NCI-H774 (cell line): ENCODE measurements at regions not wholly inside any gene's neighbourhood (a gene's known extent, or its start where the extent isn't known, plus 50 kb on each side); places are given as distances from the start of the nearest gene placed in this dataset.

Experiments
- DNase-seq: peaks from one replicate; lab custom pipeline; 2025; lab: John Stamatoyannopoulos, UW

- DNase-seq: no peak
These were observed 128.4 kb downstream of the BBS10 start for GRCh38 chr12:76219806-76220205.

GRCh38 chr12:76216585-76217472 is 131.4 kb downstream of the BBS10 start:
- DNase-seq: no peak

- DNase-seq: no peak
These were observed 123.6 kb upstream of the NAP1L1 start for GRCh38 chr12:76208129-76208528.

- no peak for DNase-seq
These were observed 122.2 kb upstream of the NAP1L1 start for GRCh38 chr12:76206677-76207072.

GRCh38 chr12:76206039-76206676 is 121.7 kb upstream of the NAP1L1 start:
- no peak for DNase-seq

GRCh38 chr12:76202621-76203020 is 118.1 kb upstream of the NAP1L1 start:
- no peak for DNase-seq

GRCh38 chr12:76201758-76202157 is 117.3 kb upstream of the NAP1L1 start:
- no peak for DNase-seq

GRCh38 chr12:76201316-76201715 is 116.8 kb upstream of the NAP1L1 start:
- no peak for DNase-seq

- no peak for DNase-seq
These were observed 115.3 kb upstream of the NAP1L1 start for GRCh38 chr12:76199808-76200207.

GRCh38 chr12:76198839-76199238 is 114.4 kb upstream of the NAP1L1 start:
- no peak for DNase-seq

- DNase-seq: no peak
These were observed 112.8 kb upstream of the NAP1L1 start for GRCh38 chr12:76197283-76197682.

GRCh38 chr12:76195920-76196319 is 111.4 kb upstream of the NAP1L1 start:
- no peak for DNase-seq

GRCh38 chr12:76194724-76195123 is 110.2 kb upstream of the NAP1L1 start:
- no peak for DNase-seq

- no peak for DNase-seq
These were observed 109.5 kb upstream of the NAP1L1 start for GRCh38 chr12:76193961-76194360.

GRCh38 chr12:76192416-76192815 is 107.9 kb upstream of the NAP1L1 start:
- no peak for DNase-seq

- no peak for DNase-seq
These were observed 105.8 kb upstream of the NAP1L1 start for GRCh38 chr12:76190299-76190698.

GRCh38 chr12:76189851-76190250 is 105.4 kb upstream of the NAP1L1 start:
- no peak for DNase-seq

- DNase-seq: no peak
These were observed 102.7 kb upstream of the NAP1L1 start for GRCh38 chr12:76187177-76187576.

- DNase-seq: no peak
These were observed 101.8 kb upstream of the NAP1L1 start for GRCh38 chr12:76186131-76186906.

GRCh38 chr12:76183459-76184186 is 99.1 kb upstream of the NAP1L1 start:
- DNase-seq: no peak

GRCh38 chr12:76180401-76181277 is 96.2 kb upstream of the NAP1L1 start:
- DNase-seq: no peak
